ENCODE measurements at regions not wholly inside any gene's neighbourhood (a gene's known extent, or its start where the extent isn't known, plus 50 kb on each side); places are given as distances from the start of the nearest gene placed in this dataset.
A peak's percentile ranks its signal among the peaks of the same experiment; 100 is the strongest.

DNA sequence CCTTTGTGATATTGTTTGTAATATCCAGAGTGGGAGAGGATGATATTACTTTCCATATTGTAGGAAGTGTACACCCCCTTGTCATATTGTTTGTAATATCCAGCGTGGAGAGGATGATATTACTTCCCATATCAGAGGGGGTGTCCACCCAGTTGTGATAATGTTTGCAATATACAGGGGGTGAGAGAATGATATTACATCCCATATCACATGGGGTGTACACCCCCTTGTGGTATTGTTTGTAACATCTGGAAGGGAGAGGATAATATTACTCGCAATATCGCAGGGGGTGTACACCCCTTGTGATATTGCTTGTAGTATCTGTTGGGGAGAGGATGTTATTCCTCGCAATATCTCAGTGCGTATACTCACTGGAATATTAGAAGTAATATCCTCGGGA, 61.5 kb downstream of the PRSS23 start:
- TF ChIP-seq, protein P1, sequence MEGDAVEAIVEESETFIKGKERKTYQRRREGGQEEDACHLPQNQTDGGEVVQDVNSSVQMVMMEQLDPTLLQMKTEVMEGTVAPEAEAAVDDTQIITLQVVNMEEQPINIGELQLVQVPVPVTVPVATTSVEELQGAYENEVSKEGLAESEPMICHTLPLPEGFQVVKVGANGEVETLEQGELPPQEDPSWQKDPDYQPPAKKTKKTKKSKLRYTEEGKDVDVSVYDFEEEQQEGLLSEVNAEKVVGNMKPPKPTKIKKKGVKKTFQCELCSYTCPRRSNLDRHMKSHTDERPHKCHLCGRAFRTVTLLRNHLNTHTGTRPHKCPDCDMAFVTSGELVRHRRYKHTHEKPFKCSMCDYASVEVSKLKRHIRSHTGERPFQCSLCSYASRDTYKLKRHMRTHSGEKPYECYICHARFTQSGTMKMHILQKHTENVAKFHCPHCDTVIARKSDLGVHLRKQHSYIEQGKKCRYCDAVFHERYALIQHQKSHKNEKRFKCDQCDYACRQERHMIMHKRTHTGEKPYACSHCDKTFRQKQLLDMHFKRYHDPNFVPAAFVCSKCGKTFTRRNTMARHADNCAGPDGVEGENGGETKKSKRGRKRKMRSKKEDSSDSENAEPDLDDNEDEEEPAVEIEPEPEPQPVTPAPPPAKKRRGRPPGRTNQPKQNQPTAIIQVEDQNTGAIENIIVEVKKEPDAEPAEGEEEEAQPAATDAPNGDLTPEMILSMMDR (conservative IDR thresholded peaks at IDR 0.05; ENCODE audit: low read depth, low read length) = peak; percentile 20
- no peak for DNase-seq (ENCODE audit: low read depth)
- no peak overlapping the region for H3K4me3 ChIP-seq (ENCODE audit: low read length)

DNA sequence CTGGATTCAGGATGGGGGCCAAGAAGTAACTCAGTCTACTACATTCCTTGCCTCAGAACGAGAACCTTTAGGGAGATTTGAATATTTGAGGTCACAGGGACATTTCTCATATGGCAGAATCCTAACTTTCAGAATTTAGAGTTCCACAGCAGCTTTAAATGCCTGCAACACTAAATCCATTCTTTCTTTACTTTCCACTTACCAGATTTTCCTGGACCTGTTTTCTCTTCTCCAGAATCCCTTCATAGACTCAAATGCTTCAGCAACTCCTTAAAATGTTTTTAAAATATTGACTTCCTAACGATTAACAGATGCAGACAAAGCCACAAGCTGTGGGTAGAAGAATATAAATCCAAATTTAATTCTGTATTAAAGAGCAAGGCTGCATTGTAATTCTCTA, 63.1 kb downstream of the PRSS23 start:
- no peak overlapping the region for H3K4me3 ChIP-seq (ENCODE audit: low read length)
- DNase-seq (ENCODE audit: low read depth) = no peak
- TF ChIP-seq, protein P1 (conservative IDR thresholded peaks at IDR 0.05; ENCODE audit: low read depth, low read length) = no peak

DNA sequence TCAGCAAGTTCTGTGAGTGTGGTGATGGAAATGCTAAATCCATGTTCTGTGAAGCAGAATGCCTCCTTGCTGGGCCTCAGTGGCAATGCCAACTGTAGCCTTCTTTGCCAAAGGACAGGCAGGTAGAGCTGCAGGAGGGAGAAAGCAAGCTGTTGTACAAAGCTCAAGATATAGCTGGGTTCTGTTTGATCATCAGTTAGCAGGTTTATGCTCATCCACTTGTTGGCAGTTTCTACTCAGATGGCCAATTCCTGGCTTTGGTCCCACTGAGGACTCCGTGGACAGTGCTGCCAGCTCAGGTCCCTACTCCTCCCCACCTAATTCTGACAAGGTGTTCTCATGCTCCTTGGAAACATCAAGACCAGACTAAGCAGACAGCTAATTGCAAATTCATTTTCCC, 65.1 kb downstream of the PRSS23 start:
- TF ChIP-seq, protein P1 (conservative IDR thresholded peaks at IDR 0.05; ENCODE audit: low read depth, low read length) = no peak
- no peak overlapping the region for H3K4me3 ChIP-seq (ENCODE audit: low read length)
- no peak for DNase-seq (ENCODE audit: low read depth)

DNA sequence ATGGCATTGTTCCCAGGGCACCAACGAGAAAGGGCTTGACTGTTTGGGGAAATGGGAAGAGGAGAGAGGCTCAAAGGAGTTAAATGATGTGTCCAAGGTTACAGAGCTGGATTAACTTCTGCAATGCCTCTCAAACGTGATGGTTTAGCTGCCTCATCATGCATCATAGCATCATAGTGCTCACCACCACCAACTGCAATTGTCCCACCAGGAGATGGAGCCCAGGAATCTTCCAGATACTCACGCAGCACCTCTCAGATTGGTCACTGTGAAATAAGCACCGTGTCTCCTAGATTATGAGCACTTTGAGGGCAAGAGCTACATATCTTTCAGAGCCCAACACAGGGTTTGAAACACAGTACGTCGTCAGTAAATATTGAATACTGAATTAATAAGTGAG, 69.2 kb downstream of the PRSS23 start:
- DNase-seq (ENCODE audit: low read depth) = no peak
- H3K4me3 ChIP-seq (ENCODE audit: low read length) = no peak overlapping the region
- TF ChIP-seq, protein P1 (conservative IDR thresholded peaks at IDR 0.05; ENCODE audit: low read depth, low read length) = no peak

- DNase-seq (ENCODE audit: low read depth) = no peak
- H3K4me3 ChIP-seq (ENCODE audit: low read length) = no peak overlapping the region
- TF ChIP-seq, protein P1 (conservative IDR thresholded peaks at IDR 0.05; ENCODE audit: low read depth, low read length) = peak; percentile 82
Measured at GRCh38 chr11:86869966-86870570, 69.7 kb downstream of the PRSS23 start.

DNA sequence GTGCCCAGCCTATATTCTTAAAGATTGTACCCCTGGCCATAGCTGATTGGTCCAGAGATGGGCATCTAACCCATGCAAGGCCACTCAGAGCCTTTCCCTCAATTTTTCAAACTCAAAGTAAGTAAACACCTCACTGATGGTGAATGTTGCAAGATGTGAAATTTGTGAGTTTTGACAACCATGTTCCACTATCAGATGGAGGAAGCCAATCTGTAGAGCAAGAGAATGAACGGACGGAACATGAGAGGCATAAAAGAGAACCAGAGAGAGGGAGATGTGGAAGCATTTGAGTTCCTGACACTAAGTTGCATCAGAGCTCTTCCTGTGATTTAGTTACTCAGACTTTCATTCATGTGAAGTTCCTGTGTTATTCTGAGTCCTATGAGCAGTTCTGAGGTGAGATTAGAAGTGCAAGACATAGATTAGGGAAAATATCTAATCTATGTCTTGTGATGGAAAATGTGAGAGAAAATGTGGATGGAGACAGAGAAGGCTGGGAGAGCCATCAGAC, 73.3 kb downstream of the PRSS23 start:
- no peak overlapping the region for H3K4me3 ChIP-seq (ENCODE audit: low read length)
- no peak for DNase-seq (ENCODE audit: low read depth)
- TF ChIP-seq, protein P1 (conservative IDR thresholded peaks at IDR 0.05; ENCODE audit: low read depth, low read length) = no peak

- H3K4me3 ChIP-seq (ENCODE audit: low read length) = no peak overlapping the region
Measured at GRCh38 chr11:86874304-86875056, 74.1 kb downstream of the PRSS23 start.

More at GRCh38 chr11:86874304-86875056, 74.1 kb downstream of the PRSS23 start:
- no peak for DNase-seq (ENCODE audit: low read depth)
- TF ChIP-seq, protein P1 (conservative IDR thresholded peaks at IDR 0.05; ENCODE audit: low read depth, low read length) = no peak
